ENCODE measurements at regions not wholly inside any gene's neighbourhood (a gene's known extent, or its start where the extent isn't known, plus 50 kb on each side); places are given as distances from the start of the nearest gene placed in this dataset.
"Not testable (repeated sequence)": the region's sequence is repeated elsewhere in the genome, so short reads cannot be mapped to it uniquely, and the experiment has no call there.

- no peak for DNase-seq (ENCODE audit: low read depth in 2 of 2)
Observed at GRCh38 chr4:123628288-123628687, 231.7 kb downstream of the SPRY1 start.

GRCh38 chr4:123631786-123632692 is 235.4 kb downstream of the SPRY1 start:
- DNase-seq (ENCODE audit: low read depth in 2 of 2) = no peak

- DNase-seq (ENCODE audit: low read depth in 2 of 2) = no peak
Observed at GRCh38 chr4:123632693-123633030, 236.1 kb downstream of the SPRY1 start.

GRCh38 chr4:123638834-123639233 is 242.2 kb downstream of the SPRY1 start:
- no peak for DNase-seq (ENCODE audit: low read depth in 2 of 2)

- DNase-seq (ENCODE audit: low read depth in 2 of 2) = peak in 1 of 2 donors; percentile 10
Observed at GRCh38 chr4:123640271-123640670, 243.7 kb downstream of the SPRY1 start.

GRCh38 chr4:123640824-123641223 is 244.2 kb downstream of the SPRY1 start:
- no peak for DNase-seq (ENCODE audit: low read depth in 2 of 2)

- no peak for DNase-seq (ENCODE audit: low read depth in 2 of 2)
Observed at GRCh38 chr4:123643691-123644090, 247.1 kb downstream of the SPRY1 start.

GRCh38 chr4:123649250-123649644 is 252.7 kb downstream of the SPRY1 start:
- DNase-seq (ENCODE audit: low read depth in 2 of 2) = no peak

GRCh38 chr4:123649645-123650391 is 253.2 kb downstream of the SPRY1 start:
- DNase-seq (ENCODE audit: low read depth in 2 of 2) = peak in 1 of 2 donors; percentile 26

- DNase-seq (ENCODE audit: low read depth in 2 of 2) = no peak
Observed at GRCh38 chr4:123651066-123651465, 254.5 kb downstream of the SPRY1 start.

GRCh38 chr4:123651536-123652180 is 255.1 kb downstream of the SPRY1 start:
- DNase-seq (ENCODE audit: low read depth in 2 of 2) = no peak

GRCh38 chr4:123652476-123652875 is 255.9 kb downstream of the SPRY1 start:
- peak; percentile 52 to 65 for DNase-seq (ENCODE audit: low read depth in 2 of 2)

- DNase-seq (ENCODE audit: low read depth in 2 of 2) = peak in 1 of 2 donors; percentile 7
Observed at GRCh38 chr4:123653236-123653635, 256.6 kb downstream of the SPRY1 start.

GRCh38 chr4:123656746-123657294 is 260.2 kb downstream of the SPRY1 start:
- not testable (repeated sequence) for DNase-seq (ENCODE audit: low read depth in 2 of 2)

GRCh38 chr4:123657606-123658005 is 261.0 kb downstream of the SPRY1 start:
- not testable (repeated sequence) for DNase-seq (ENCODE audit: low read depth in 2 of 2)

- DNase-seq (ENCODE audit: low read depth in 2 of 2) = no peak
Observed at GRCh38 chr4:123659262-123659661, 262.7 kb downstream of the SPRY1 start.

GRCh38 chr4:123659730-123660129 is 263.1 kb downstream of the SPRY1 start:
- peak in 1 of 2 donors; percentile 16 for DNase-seq (ENCODE audit: low read depth in 2 of 2)

- DNase-seq (ENCODE audit: low read depth in 2 of 2) = peak in 1 of 2 donors; percentile 42
Observed at GRCh38 chr4:123661080-123661737, 264.6 kb downstream of the SPRY1 start.

- no peak for DNase-seq (ENCODE audit: low read depth in 2 of 2)
Observed at GRCh38 chr4:123662827-123663226, 266.2 kb downstream of the SPRY1 start.

GRCh38 chr4:123666486-123666885 is 269.9 kb downstream of the SPRY1 start:
- no peak for DNase-seq (ENCODE audit: low read depth in 2 of 2)

GRCh38 chr4:123667496-123667895 is 270.9 kb downstream of the SPRY1 start:
- no peak for DNase-seq (ENCODE audit: low read depth in 2 of 2)
